HL-60/S4 treated with phorbol 12-myristate 13-acetate at 8.2 ng/mL for 4 days and 3 days (cell line): ENCODE measurements at regions not wholly inside any gene's neighbourhood (a gene's known extent, or its start where the extent isn't known, plus 50 kb on each side); places are given as distances from the start of the nearest gene placed in this dataset.

Experiments
- in situ Hi-C: fragments of 300-500 bp; cut with MboI; formaldehyde crosslinking; loops from 2 replicates; pipeline ENCODE4 v1.15.0; 2022; ENCODE audit warnings: low sequenced_read_pairs

DNA sequence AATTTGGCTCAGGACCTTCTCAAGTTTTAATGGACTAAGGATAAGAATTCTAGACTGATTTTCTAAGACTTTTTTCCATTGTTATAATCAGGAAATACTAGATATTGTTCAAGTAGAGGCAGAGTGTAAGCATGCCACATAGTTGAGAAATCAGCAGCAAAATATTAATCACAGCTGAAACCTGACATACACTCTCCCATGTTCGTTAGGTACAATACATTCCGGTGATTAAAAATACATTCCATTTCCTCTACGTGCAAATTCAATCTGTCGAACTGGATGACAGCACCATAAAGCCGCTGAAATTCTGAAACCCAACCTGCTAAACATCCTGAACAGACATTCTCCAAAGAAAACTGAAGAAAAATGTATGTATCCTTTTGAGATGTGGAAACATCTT is 587.6 kb upstream of the DIPK2B start:
- in situ Hi-C loops = no loop called here

DNA sequence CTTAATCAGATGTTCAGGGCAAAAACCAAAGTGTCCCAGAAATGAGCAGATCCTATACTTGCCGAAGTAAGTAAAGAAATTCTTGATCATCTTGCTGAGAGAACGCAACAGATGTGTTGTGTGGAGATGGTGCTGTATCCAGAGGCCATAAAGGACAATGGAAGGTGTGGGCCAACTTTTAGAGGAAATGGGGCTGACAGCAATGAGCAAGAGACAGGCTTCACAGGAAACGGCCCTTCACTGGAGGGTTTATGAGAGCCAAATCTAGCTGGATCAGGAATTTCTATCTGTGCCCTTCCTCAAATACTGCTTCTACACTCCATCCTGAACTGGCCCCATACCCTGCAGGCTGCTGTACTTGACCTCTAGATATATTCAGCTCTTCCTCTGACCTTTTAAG is 583.9 kb upstream of the DIPK2B start:
- in situ Hi-C loops = no loop called here

DNA sequence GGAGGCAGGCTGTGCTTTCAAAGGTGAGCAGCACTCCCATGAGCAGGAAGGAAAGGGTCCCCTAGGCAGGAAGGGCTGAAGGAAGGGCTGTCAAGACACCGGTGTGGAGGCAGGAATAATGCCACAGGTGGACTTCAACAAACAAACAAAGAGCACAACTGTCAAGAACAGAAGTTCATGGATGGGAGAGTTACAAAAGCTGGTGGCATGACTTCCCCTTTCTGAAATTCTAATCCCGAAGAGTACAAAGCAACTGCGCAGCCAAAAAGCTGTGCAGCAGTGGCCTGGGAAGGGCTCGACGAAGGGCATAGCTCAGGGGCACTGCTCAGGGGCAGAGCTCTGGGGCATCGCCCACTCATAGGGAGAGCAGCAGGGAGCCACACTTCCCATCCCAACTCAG is 582.3 kb upstream of the DIPK2B start:
- in situ Hi-C loops = no loop called here

DNA sequence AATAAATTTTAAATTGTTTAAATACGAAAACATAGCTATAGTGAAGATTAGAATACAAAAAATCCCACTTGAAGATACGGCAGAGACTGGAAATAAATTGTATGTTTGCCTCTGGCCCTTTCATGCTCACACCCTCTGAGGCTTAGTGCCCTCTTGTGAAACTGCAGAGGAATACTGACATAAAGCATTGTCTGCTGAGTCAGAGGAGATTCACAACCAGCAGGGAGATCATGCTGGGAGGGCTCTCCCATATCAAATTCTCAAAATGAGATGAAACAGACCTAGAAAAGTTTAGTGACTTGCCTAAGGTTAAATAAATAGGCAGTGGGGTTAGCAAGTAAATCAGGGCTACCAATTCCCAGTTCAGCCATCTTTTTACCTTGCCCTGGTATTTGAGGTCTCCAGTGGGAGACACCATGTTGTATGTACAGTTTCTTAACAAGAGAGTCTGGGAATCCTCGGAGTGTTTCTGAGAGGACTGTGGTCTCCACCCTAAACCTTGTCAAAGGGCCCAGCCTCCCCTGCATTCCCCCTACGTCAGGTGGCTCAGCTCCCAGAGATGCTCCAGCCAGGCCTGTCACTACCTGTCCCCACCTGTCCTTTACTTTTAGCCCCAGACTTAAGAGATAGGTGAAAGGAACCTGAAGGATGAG is 581.4 kb upstream of the DIPK2B start:
- in situ Hi-C loops = no loop called here

DNA sequence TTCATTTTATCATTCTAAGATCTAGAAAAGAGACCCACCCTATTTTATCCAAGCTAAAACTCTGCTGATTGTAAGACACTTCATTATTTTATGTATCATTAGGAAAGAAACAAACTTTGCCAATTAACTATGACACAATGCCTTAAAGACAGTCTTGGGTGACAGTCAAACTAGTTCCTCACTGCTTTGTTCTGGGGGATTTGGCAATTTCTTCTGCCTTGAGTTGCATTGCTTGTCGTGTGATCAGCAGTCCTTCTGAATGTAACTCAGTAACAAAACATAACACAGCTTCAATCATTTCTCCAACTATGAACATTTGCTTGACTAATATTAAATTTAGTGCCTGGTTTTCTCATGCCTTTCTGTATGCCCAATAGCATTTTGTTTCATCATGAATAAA is 577.9 kb upstream of the DIPK2B start:
- in situ Hi-C loops = no loop called here

DNA sequence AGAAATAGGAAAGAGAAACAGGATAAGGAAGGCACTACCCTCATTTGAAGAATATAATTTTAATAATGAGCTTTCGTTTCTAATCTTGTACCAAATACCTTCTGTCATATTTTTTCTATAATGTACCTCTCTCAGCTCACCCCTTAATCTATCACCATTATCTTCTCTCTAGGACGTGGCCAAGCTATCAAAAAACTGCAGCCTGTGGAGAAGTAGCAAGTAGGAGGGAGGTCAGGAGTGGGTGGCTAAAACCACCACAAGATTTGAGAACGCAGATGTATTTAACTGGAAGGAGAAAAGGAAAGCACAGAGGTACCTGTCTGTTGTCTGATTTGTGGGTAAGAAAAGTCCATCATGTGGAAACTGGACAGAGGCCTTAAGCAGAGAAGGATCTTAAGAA is 576.7 kb upstream of the DIPK2B start:
- in situ Hi-C loops = no loop called here

DNA sequence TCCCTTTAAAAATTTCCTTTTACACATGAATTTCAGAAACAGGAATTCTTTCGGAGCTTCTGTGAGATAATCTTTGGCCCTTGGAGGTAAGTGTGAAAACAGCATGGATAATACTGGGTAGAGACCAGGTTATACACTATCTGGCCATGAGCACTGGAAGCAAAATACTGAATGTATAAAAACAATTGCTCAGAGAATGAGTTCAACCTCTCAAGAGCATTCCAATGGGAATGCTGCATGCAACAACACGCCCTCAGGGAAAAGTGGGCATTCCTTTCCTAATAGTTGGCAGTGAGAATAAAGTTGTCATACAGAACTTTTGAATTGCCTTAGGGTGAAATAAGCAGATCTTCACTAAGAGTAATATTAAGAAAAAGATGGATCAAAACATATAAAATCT is 574.8 kb upstream of the DIPK2B start:
- in situ Hi-C loops = no loop called here

DNA sequence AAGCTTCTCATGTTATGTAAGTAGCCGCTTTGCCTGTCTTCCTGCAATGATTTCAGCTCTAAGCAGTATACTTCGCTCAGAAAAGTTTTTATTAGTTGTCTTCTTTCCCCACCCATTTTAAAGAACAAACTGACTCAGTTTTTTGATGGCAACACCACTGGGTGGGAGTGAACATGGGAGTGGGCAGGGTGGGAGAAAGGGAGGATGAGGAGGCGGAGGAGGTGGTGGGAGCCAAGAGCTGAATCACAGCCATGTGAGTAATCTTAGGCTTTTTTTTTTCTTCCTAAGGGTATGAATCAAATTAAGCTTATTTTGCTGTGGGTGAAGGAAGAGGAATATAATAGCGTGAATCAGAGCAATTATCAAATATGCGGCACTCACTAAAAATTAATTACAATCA is 574.3 kb upstream of the DIPK2B start:
- in situ Hi-C loops = loop anchor here (25.0 kb wide), 1 partner anchor 263 kb away; no protein-coding TSS in a partner anchor

DNA sequence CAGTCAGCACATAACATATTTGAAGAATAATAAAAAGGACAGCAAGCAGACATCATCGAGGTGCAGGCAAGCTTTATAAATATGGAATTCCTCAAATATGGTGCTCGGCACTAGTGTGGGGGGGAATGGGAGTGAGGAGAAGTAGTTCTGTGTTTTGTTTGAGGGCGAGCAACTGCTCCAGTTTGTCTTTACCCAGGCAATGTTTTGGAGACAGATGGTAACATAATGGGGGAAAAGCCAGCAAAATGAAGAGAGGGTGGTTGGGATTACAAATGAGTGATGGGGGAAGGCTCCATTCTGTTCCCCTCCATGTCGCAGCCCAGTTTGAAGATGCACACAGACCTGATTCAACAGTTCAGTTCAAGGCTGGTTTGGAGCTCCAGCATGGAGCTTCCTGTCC is 572.9 kb upstream of the DIPK2B start:
- in situ Hi-C loops = loop anchor here (25.0 kb wide), 1 partner anchor 261 kb away; no protein-coding TSS in a partner anchor

DNA sequence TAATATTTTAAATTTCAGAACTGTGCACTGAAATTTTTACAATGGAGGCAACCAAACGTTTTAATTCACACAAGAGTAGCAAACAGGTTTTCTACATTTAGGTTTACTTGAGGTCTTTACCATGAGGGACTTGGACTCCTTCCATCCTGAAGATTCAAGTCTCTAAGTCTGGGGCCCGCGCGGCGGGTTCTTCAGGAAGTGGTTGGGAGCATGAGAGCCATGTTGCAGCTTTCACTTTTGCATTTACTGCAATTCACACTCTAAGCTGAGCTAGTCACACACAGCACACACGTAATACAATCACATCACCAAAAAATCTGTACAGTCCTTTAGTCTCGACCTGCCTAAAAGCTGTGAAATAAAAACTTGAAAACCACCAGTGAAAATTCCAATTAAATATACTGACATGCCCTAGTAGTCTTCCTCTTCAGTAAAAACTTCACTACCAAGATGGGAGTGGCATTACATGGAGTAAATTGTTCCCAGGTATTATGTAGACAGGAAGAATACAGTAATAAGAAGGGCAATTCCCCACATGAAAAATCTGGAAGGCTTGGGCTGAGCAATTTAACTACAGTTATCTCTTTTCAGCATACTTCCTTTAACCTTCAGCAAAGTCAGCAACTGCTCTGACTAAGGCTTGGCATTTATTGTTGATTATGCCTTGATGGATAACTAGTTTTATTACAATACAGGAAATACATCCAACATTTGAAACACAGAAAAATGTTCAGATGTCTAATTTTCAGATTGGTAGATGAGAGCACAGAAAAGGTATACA is 571.1 kb upstream of the DIPK2B start:
- in situ Hi-C loops = loop anchor here (25.0 kb wide), 1 partner anchor 259 kb away; no protein-coding TSS in a partner anchor

DNA sequence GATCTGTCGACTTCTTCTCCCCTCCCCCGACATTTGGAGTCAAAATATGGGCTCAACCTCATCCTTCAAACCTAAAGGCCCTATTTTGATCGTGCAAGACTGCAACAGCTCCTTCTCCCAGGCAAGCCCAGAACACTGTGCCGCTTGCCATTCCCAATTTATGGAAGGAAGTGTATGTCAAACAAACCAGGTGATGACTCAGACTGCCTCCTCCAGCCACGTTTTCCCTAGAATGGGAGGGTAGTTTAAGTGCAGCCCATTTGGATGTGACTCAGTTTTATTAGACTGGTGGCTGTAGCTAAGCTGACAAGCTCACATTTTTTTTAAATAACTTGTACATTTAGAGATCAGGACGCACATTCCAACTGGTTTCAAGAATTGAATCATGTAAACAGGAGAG is 570.4 kb upstream of the DIPK2B start:
- in situ Hi-C loops = loop anchor here (25.0 kb wide), 1 partner anchor 259 kb away; no protein-coding TSS in a partner anchor

DNA sequence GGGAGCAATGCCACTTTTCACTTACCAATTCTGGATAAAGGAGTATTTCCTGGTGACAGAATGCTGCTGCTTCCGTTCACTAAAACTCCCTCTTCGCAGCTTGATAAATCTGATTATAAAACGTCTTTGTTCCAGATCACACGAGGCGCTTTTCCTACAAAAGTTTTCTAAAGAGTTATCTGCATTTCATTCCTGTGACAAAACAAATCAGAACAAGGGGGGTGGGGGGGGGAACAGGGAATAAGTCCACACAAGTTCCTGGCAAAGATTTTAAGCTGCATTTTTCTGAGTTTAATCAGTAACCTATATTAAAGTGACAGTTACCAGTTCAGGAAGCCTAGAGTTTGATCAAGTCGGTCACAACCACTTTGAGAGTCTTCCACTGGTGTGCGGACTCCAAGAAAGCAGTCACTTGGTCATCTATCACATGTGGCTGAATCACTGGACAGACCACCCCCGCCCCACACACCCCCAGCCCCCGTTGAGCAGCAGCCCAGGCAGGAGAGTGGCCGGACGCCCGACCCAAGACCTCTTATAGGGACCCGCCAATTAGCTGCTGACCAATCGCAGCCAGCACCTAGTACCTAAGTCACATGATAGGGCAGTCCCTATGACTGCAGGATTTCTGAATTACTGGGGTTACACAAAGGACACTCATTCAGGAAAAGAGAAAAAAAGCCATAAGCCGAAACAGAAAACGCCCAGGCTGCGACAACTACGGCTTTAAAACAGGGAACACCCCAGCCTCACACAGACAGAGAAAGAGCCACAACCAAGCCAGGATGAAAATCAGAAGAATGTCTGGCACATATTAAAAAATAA is 569.3 kb upstream of the DIPK2B start:
- in situ Hi-C loops = loop anchor here (25.0 kb wide), 1 partner anchor 258 kb away; no protein-coding TSS in a partner anchor

DNA sequence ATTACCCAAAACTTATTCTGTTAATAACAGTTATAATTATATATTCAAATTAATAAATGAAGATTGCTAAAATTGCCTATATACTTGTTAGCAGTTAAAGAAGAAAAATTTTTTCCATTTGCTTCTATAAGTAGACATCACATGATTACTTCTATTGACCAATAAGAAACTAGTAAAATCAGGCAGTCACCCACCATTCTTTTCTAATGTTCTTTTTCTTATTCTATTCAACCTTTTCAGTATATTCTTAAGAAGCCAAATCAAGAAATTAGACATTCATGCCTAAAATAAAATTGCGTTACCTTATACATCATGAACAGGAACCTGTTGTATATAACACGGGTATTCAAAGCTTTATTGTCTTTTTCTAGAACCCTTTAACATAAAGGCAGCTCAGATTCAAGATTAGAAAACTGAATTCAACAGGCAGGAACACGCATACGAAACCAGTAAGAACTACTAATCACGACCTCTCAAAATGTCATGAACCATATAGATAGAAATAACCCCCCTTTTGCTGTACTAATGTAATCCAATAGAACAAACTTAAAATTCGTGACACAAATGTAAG is 568.1 kb upstream of the DIPK2B start:
- in situ Hi-C loops = loop anchor here (25.0 kb wide), 1 partner anchor 256 kb away; no protein-coding TSS in a partner anchor

DNA sequence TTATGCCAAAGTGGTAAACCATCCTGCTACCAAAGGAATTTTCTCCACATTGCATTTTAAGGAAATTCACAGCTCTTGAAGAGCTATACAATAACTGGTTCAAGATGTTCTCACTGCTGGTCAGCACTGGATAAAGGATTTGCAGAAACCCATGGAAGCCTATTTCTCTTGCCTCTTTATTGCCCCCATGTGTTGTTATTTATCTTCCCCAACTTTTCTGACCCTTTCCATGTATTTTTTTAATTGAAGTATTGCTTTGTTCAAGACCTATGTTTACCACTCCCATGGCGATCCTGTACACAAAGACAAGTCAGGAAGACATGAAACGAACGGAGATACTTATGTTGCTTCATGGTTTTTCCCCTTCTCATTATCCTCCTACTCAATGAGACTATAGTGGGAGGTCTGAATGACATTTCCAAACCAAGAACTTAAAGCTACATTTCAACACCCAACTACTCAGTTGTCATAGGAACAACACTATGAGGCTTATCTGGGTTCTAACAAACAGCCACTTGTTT is 566.4 kb upstream of the DIPK2B start:
- in situ Hi-C loops = loop anchor here (25.0 kb wide), 1 partner anchor 255 kb away; no protein-coding TSS in a partner anchor

DNA sequence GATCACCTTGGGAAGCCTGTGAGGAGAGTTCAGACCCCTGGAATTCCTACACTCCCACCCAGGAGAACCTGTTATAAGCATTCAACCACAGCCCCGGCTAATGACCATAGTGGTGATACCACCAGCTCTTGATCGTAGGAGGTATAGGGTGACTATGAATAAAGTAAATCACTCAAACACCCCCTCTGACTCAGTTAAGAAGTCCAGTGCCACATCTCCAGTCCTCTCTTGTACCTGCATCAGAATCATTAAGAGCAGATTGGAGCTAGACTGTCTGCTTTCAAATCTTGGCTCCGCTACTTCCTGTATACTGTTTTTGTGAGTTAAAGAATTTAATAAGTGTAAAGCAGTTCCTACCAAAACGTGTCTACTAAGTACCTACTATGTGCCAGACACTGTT is 565.1 kb upstream of the DIPK2B start:
- in situ Hi-C loops = loop anchor here (25.0 kb wide), 1 partner anchor 253 kb away; no protein-coding TSS in a partner anchor

DNA sequence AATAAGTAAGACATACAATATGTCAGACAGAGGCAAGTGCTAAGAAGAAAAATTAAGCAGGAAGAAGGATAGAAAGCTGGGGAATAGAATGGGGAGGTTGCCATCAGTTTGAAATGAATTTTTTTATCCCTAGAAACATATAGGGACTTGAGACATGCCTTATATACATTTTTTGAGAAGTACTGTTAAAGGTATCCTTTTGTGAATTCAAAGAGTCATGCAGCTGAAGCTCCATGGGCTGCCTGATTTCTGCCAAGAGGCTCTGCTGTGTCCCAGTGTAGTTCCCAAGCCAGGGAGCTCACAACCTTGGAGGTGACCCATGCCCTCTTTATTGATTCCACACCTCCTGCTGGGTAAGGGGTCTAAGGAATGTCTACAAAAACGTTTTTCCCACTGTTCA is 564.6 kb upstream of the DIPK2B start:
- in situ Hi-C loops = loop anchor here (25.0 kb wide), 1 partner anchor 253 kb away; no protein-coding TSS in a partner anchor

DNA sequence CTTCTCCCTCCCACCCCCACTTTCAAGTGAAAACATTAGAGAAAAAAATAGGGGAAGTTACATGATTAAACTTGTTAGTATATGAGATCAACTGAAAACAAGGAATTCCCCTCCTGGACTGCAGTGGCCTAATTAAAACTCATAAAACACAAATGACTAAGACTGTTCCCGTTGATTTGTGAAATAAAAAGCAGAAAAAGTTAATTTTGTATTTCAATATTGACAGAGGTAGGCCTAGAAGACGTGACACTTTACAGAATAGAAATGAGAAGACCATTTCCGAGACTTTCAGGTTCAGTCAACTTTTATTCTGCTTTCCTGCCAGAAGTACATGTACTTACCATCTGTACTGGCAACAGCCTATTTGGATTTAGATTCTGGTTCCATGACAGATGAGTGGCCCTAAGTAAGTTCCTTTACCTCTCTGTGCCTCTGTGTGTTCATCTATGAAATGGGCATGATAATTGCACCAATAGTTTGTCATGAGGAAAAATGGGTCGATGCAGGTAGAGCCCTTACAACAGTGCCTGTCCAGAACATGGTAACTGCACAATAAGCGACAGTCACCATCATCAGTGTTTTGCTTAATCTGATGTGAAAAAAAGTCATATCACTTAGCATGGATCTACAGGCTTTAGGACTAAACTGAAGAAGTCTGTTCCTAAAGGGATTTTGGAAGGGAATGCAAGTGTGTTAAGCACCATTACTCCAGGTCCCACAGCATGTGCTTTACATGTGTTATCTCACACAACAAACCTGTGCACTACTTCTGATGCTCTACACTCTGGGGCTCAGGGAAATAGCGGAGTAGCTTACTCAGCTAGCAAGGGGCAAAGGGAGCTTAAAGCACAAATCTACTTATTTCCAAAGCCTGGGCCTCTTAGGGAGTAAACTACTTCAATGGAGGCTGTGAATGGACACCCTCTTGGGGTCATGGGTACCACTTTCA is 562.3 kb upstream of the DIPK2B start:
- in situ Hi-C loops = loop anchor here (25.0 kb wide), 1 partner anchor 251 kb away; no protein-coding TSS in a partner anchor

DNA sequence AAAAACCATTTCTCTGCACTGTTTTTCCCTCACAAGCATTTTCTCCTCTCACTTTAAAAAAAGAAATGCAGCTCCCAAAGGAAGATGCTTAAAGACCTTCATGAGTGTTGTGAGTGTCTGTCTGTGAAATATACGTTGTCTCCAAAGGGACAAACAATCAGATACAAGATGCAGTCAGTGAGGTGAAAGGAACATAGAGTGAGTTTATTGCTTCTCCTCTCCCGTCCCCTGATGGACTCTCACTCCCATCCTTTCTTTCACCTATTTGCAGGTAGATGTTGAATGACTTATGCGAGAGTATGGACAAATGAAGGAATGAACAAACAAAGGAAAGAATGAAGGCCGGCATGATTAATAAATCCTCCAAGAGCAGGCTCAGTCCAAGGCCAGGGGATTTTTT is 561.2 kb upstream of the DIPK2B start:
- in situ Hi-C loops = loop anchor here (25.0 kb wide), 1 partner anchor 250 kb away; no protein-coding TSS in a partner anchor

DNA sequence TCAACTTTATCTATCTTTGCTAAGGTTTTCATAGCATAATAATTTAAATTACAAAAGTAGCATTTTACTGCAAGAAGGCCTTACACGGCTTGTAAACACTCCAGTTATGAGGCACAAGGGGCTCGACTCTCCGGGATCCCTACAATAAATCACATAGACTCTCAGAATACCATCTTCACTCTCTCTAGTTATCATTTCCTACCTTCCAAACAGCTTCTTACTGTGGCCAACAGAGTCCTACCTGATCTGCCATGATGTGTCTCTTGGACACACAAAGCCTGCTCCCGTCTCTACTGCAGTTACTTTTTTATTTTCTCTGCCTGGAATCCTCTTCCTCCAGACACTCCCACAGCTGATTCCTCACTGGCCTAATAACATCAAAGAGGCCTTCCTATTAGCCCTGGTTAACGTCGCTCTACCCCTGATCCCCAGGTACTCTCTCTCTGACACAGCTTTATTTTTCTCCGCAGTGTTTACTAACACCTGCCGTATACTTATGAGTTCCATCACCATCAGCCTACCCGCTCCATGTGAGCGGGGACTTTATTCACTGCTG is 559.6 kb upstream of the DIPK2B start:
- in situ Hi-C loops = loop anchor here (25.0 kb wide), 1 partner anchor 248 kb away; no protein-coding TSS in a partner anchor
